ENCODE measurements at regions not wholly inside any gene's neighbourhood (a gene's known extent, or its start where the extent isn't known, plus 50 kb on each side); places are given as distances from the start of the nearest gene placed in this dataset.
"Not testable (repeated sequence)": the region's sequence is repeated elsewhere in the genome, so short reads cannot be mapped to it uniquely, and the experiment has no call there.

DNA sequence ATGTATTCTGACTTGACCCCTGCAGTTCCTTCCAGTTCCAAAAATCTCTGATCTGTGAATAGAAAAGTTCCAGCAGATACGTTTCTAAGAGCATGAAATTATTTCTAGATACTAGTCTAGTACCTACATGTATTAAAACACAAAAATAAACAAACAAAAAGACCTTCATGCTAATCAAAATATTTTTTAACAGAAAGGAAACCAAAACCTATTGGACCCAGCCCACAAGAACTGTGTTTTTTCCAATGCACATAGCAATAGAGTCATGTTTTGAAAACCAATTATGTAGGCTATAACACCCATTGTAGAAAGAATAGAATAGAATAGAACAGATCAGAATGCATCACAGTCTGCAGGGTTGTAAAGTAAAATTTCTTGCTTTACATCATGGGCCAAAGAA is 158.6 kb upstream of the TNFAIP3 start:
- DNase-seq = no peak

DNA sequence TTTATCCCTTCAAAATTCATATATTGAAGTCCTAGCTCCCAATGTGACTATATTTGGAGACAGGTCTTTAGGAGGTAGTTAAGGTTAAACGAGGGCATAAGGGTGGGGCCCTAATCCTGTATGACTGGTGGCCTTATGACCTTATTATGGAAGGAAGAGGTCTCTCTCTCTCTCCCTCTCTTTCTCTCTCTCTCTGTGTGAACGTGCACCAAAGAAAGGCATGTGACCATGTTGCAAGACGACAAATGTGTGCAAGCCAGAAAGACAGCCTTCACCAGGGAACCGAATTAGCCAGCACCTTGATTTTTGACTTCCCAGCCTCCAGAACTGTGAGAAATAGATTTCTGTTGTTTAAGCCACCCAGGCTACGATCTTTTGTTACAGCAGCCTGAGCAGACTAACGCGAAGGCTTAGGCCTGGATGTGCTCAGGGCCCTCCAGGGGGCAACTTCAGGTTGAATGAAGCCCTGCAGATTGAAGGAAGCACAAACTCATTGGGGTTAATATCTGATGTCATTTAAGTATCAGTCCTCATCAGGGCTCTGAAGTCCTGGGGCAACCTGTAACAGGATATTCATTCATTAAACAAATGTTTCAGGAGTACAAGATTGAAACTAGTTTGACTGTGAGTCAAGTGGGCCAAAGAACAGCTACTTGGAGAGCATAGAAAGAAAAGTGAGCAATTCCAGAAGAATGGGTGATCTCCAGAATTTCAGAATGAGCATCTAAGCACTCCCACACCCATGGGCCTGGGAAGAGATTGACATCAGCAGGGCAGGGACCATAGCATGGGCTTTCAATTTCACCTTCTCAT is 157.4 kb upstream of the TNFAIP3 start:
- DNase-seq = no peak

- no peak for DNase-seq
Measured at GRCh38 chr6:137711972-137712371, 155.1 kb upstream of the TNFAIP3 start.

DNA sequence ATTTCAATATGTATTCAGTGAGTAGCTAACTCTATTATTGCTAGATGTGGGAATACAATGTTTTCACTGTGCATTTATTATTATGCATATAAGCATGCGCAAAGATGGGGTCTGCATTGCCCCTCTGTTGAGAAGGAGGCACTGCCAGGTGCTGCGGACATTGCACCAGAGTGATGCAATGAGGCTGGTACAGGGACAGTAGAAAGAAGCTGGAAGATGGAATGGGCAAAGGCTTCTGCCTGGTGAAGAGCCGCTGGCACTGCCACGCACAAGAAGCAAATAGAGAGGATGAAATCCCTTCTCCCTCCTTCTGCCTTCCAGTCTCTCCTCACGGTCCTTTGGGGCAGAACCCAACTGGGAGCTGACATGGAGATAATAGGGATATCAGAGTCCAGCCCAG is 154.5 kb upstream of the TNFAIP3 start:
- DNase-seq = no peak

- DNase-seq = no peak
Measured at GRCh38 chr6:137715589-137716045, 151.4 kb upstream of the TNFAIP3 start.

- DNase-seq = no peak
Measured at GRCh38 chr6:137717074-137718073, 149.7 kb upstream of the TNFAIP3 start.

DNA sequence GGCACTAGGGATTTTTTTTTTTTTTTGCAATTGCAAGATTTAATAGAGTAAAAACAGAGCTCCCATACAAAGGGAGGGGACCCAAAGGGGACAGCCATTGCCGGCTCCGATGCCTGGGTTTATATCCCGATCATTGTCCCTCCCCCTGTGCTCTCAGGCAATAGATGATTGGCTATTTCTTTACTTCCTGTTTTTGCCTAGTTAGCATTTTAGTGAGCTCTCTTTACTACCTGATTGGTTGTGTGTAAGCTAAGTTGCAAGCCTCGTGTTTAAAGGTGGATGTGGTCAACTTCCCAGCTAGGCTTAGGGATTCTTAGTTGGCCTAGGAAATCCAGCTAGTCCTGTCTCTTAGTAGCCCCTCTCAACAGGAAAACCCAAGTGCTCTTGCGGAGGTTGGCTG is 148.2 kb upstream of the TNFAIP3 start:
- DNase-seq = not testable (repeated sequence)

GRCh38 chr6:137722749-137723272 is 144.2 kb upstream of the TNFAIP3 start:
- DNase-seq = no peak

DNA sequence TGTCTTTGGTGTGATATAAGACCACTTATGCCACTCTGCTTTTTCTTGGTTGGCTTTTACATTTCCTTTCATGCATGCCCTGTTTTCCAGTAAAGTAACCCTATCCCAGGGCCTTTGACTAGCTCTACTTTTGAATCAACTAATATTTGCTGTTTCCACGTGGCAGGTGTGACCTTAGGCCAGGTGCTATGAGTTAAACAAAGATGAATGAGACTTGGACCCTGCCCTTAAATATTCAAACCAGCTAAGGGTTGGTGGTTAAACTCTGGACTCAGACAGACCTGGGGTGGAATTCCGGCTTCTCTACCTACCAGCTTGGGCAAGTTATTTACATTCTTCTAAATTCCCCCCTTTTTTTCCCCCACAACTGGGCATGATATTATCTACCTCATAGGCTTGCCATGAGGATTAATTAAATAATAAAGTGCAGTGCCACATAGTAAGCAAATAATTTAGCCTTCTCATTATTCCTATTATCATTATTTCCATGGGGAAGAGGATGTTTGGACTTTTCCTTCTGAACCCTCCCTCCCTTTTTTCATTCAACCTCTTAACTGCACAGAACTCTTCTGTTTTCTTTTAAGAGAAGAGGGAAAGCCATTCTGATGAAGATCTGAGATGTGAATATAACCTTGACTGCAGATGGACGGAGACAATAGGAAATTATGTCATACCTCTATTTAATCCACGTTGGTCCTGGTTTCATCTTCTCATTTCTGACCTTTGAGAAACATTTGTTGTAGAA is 143.6 kb upstream of the TNFAIP3 start:
- DNase-seq = no peak

DNA sequence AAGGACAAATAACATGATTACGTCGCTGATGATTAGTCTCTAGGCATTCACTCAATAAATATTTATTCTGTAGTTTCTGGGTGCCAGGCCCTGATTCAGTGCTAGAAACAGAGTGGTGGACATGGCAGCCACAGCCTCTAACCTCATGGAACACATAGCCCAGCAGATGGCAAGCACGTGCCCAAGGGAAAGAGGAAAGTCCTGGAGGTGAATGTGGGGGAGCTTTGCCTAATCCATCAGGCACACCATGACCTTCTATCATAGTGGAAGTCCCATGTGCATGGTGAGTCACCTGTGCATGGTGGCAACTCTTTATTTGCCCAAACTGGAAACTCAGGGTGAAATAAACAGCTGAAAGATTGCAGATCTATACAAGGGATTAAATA is 143.0 kb upstream of the TNFAIP3 start:
- no peak for DNase-seq

DNA sequence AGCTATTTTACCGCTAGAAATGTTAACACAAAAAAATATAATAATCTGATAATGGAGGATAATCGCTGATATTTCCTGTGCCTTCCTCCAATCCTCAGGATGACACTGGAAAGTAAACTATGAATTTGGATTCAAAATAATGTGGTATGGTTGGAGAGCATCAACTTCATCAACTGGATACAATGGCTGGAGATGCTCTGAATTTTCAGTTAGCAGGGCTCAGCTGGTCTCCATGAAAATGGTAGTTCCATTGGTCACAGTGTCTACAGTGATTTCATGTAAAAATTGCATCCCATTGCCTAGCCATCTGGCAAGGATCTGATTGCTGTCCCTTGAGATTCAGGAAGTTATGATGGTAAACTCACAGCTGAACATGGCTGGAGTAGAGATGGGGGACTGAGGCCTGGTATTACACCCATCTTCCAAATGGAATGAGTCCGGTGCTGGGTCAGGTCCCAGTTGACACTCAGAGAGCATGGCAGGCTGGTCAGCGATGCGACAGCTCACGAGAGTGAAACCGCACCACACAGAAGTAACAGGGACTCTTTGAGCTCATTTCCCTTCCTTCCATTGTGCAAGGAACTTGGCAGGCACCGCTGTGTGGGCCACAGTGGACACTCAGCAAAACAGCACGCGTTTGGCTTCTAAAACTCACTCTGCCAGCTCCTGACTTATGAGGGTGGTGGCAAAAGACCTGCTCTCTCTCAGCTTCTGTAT is 142.4 kb upstream of the TNFAIP3 start:
- DNase-seq = peak in 2 of 56 donors; percentile 10 to 22

DNA sequence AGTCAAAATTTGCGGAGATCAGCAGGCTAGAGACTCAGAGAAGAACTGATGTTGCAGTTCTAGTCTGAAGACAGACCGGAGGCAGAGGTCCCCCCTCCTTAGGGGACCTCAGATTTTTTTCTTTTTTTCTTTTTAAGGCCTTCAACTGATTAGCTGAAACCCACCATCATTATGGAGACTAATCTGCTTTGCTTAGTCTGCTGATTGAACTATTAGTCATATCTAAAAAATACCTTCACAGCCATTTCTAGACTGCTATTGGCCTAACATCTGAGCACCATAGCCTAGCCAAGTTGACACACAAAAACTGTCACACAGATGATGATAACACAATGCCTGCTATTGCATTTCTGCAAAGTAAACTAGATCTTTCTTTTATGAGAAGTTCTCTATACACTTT is 141.1 kb upstream of the TNFAIP3 start:
- no peak for DNase-seq

GRCh38 chr6:137726582-137726981 is 140.5 kb upstream of the TNFAIP3 start:
- DNase-seq = no peak

DNA sequence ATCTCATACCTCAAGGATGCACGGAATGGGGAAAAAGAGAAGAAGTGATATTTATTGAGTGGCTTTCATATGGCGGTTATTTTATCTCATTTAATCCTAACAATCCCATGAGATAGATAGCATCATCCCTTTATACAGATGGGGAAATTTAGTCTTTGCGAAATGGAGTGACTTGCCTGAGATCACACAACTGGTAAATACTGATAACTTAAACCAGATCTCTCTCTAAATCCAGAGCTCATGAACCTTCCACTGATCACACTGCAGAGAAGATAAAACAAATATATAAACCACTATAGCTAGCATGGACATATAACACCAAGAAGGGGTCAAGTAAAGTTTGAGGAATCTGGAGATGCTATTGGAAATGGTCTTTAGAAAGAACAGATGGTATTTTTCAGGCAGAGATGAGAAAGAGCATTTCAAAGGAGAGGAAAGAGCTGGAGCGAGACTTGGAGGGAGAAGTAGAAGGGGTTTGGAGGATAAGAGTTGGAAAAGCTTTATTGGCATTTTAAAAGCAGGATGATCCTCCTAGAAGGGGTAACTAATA is 139.8 kb upstream of the TNFAIP3 start:
- DNase-seq = no peak

DNA sequence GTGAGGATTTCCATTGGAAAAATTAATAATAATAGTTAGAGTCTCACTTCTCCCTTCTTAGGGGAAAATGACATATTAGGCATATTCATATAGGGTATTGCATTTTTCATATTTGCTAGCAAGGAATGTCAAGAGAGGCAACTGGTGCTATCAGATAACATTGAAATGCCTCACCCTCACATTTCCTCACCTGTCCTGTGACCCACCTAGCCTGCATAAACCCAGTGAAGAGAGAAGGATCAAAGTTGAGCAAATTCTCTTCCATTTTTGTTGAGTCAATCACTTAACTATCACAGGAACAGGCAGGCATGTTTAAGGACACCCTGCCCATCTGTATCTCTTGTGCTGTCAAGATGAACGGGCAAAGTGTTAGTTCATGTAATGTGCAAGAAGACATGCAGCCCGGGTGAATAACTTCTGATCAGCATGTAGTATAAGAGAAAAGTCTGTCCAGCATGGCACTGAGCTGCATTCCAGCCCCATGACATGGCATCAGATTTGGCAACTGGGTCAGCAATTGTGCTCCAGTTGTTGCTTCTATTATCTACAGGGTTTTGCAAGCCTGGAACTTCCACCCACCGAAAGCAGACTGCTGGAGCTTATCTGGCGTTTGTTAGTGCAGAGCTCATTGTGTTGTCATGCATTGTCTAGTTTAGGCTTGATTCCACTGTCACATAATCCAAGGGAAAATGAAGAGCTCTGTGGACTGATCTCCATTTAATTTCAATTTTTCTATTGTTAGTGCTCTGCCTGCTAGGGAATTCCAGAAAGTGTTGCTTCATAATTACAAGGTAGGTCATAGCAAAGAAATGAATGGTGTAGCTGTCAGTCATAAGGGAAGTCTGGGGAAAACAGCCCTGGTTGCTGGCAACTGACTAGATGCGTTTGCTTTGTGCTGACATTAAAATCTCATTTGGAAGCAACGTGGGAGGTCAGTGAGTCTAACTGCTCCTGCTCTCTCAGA is 138.4 kb upstream of the TNFAIP3 start:
- peak in 5 of 56 donors; percentile 1 to 14 (median 8) for DNase-seq

- no peak for DNase-seq
Measured at GRCh38 chr6:137729866-137730629, 137.0 kb upstream of the TNFAIP3 start.

- no peak for DNase-seq
Measured at GRCh38 chr6:137731600-137731959, 135.5 kb upstream of the TNFAIP3 start.

GRCh38 chr6:137731960-137732616 is 135.0 kb upstream of the TNFAIP3 start:
- no peak for DNase-seq

All from amygdala (tissue), 56 donors.